ENCODE measurements at regions not wholly inside any gene's neighbourhood (a gene's known extent, or its start where the extent isn't known, plus 50 kb on each side); places are given as distances from the start of the nearest gene placed in this dataset.
"Not testable (repeated sequence)": the region's sequence is repeated elsewhere in the genome, so short reads cannot be mapped to it uniquely, and the experiment has no call there.

- DNase-seq (no peak), FAIRE-seq (no peak)
- Histone ChIP-seq H3K4me1 (ENCODE audit: control insufficient read depth in 2 of 3, insufficient read depth in 2 of 3, low read depth in 1 of 3, low read length in 3 of 3) (no peaks in the 10 kb centered on the region), H3K27me3 (ENCODE audit: control insufficient read depth, insufficient read depth, low read length) (no peaks in the 10 kb centered on the region), H3K36me3 (ENCODE audit: control insufficient read depth in 2 of 3, insufficient read depth in 3 of 3, low read length in 3 of 3) (no peaks in the 10 kb centered on the region), H3K4me3 (ENCODE audit: low read length in 3 of 3) (no peak overlapping the region), H3K9me3 (ENCODE audit: control insufficient read depth in 2 of 3, insufficient read depth in 1 of 3, low read length in 3 of 3) (no peaks in the 10 kb centered on the region), H3K9ac (ENCODE audit: low read length in 3 of 3) (no peak overlapping the region), H3K27ac (ENCODE audit: low read depth in 2 of 2, low read length in 2 of 2) (no peak overlapping the region)
- intact Hi-C loops (cut with DNase I), result no loop called here
- no peak for TF ChIP-seq CTCF (IDR thresholded peaks at IDR 0.05; ENCODE audit: borderline replicate concordance, extremely low read depth, insufficient read depth)
Measured at GRCh38 chr7:20075992-20076820, 141.0 kb downstream of the MACC1 start.

GRCh38 chr7:20075440-20075839, 141.7 kb downstream of the MACC1 start:
- Histone ChIP-seq H3K27me3 (ENCODE audit: control insufficient read depth, insufficient read depth, low read length) (no peaks in the 10 kb centered on the region), H3K9ac (ENCODE audit: low read length in 3 of 3) (no peak overlapping the region), H3K36me3 (ENCODE audit: control insufficient read depth in 2 of 3, insufficient read depth in 3 of 3, low read length in 3 of 3) (no peaks in the 10 kb centered on the region), H3K4me3 (ENCODE audit: low read length in 3 of 3) (no peak overlapping the region), H3K9me3 (ENCODE audit: control insufficient read depth in 2 of 3, insufficient read depth in 1 of 3, low read length in 3 of 3) (no peaks in the 10 kb centered on the region), H3K4me1 (ENCODE audit: control insufficient read depth in 2 of 3, insufficient read depth in 2 of 3, low read depth in 1 of 3, low read length in 3 of 3) (no peaks in the 10 kb centered on the region), H3K27ac (ENCODE audit: low read depth in 2 of 2, low read length in 2 of 2) (no peak overlapping the region)
- DNase-seq, result no peak
- intact Hi-C loops (cut with DNase I), result no loop called here
- TF ChIP-seq CTCF (IDR thresholded peaks at IDR 0.05; ENCODE audit: borderline replicate concordance, extremely low read depth, insufficient read depth), result no peak
- no peak for FAIRE-seq

- H3K27ac ChIP-seq (ENCODE audit: low read depth in 2 of 2, low read length in 2 of 2); H3K36me3 ChIP-seq (ENCODE audit: control insufficient read depth in 2 of 3, insufficient read depth in 3 of 3, low read length in 3 of 3); DNase-seq; FAIRE-seq; H3K9me3 ChIP-seq (ENCODE audit: control insufficient read depth in 2 of 3, insufficient read depth in 1 of 3, low read length in 3 of 3); H3K9ac ChIP-seq (ENCODE audit: low read length in 3 of 3); H3K4me3 ChIP-seq (ENCODE audit: low read length in 3 of 3); intact Hi-C loops (cut with DNase I); H3K27me3 ChIP-seq (ENCODE audit: control insufficient read depth, insufficient read depth, low read length); H3K4me1 ChIP-seq (ENCODE audit: control insufficient read depth in 2 of 3, insufficient read depth in 2 of 3, low read depth in 1 of 3, low read length in 3 of 3): not testable (repeated sequence)
Measured at GRCh38 chr7:20068004-20068403, 149.2 kb downstream of the MACC1 start.

- H3K4me3 ChIP-seq (ENCODE audit: low read length in 3 of 3), result no peak overlapping the region
- no peak overlapping the region for H3K27ac ChIP-seq (ENCODE audit: low read depth in 2 of 2, low read length in 2 of 2)
- peaks cover 0 to 4% (median 0%) of the 10 kb centered on the region in 3 donors for H3K9me3 ChIP-seq (ENCODE audit: control insufficient read depth in 2 of 3, insufficient read depth in 1 of 3, low read length in 3 of 3)
- H3K9ac ChIP-seq (ENCODE audit: low read length in 3 of 3), result no peak overlapping the region
- intact Hi-C loops (cut with DNase I), result no loop called here
- peak in 3 of 5 donors; percentile 10 to 43 (median 23) for DNase-seq
- peaks cover 0 to 6% (median 0%) of the 10 kb centered on the region in 3 donors for H3K4me1 ChIP-seq (ENCODE audit: control insufficient read depth in 2 of 3, insufficient read depth in 2 of 3, low read depth in 1 of 3, low read length in 3 of 3)
- TF ChIP-seq CTCF (IDR thresholded peaks at IDR 0.05; ENCODE audit: borderline replicate concordance, extremely low read depth, insufficient read depth), result no peak
- FAIRE-seq, result no peak
- no peaks in the 10 kb centered on the region for H3K27me3 ChIP-seq (ENCODE audit: control insufficient read depth, insufficient read depth, low read length)
- no peaks in the 10 kb centered on the region for H3K36me3 ChIP-seq (ENCODE audit: control insufficient read depth in 2 of 3, insufficient read depth in 3 of 3, low read length in 3 of 3)
Measured at GRCh38 chr7:20064974-20065862, 152.0 kb downstream of the MACC1 start.
